Upper lobe of right lung (tissue), 1 donor: ENCODE measurements at regions not wholly inside any gene's neighbourhood (a gene's known extent, or its start where the extent isn't known, plus 50 kb on each side); places are given as distances from the start of the nearest gene placed in this dataset.
"Not testable (repeated sequence)": the region's sequence is repeated elsewhere in the genome, so short reads cannot be mapped to it uniquely, and the experiment has no call there.

Experiments
- ATAC-seq: fragments of 200-7000 bp; cut with Tn5 transposase; one replicate; pipeline ENCODE4 v1.9.1; 2020; ENCODE audit warnings: mild to moderate bottlenecking, moderate library complexity
- DNase-seq: peaks from one replicate; pipeline ENCODE4 v3.0.0-alpha.2; 2020
- H3K27ac ChIP-seq: fragments of 200-600 bp; one replicate; pipeline ENCODE4 v1.8.0; 2022
- H3K27me3 ChIP-seq: fragments of 200-600 bp; one replicate; pipeline ENCODE4 v1.8.0; 2022; ENCODE audit warnings: mild to moderate bottlenecking
- H3K36me3 ChIP-seq: fragments of 200-600 bp; one replicate; pipeline ENCODE4 v1.8.0; 2022
- H3K4me1 ChIP-seq: fragments of 200-600 bp; one replicate; pipeline ENCODE4 v1.8.0; 2022
- H3K4me3 ChIP-seq: fragments of 200-600 bp; one replicate; pipeline ENCODE4 v1.8.0; 2022; ENCODE audit warnings: mild to moderate bottlenecking
- H3K9me3 ChIP-seq: fragments of 200-600 bp; one replicate; pipeline ENCODE4 v1.8.0; 2022
- CTCF ChIP-seq: fragments of 200-600 bp; IDR thresholded peaks from one replicate; pipeline ENCODE4 v1.8.0; 2022; ENCODE audit warnings: antibody characterized with exemption
- intact Hi-C: fragments of 100-400 bp; cut with DNase I; formaldehyde crosslinking; loops from one replicate; pipeline ENCODE4 v1.11.0; 2022
- donor health status: DM: no; HTN: yes; CAD: no; lungs with severe emphysema.

GRCh38 chr2:8597559-8598225 lies 84.2 kb upstream of the ID2 start:
- Histone ChIP-seq H3K27me3 (no peaks in the 10 kb centered on the region), H3K36me3 (no peaks in the 10 kb centered on the region), H3K9me3 (no peaks in the 10 kb centered on the region), H3K27ac (no peak overlapping the region), H3K4me1 (no peaks in the 10 kb centered on the region), H3K4me3 (no peak overlapping the region)
- DNase-seq (peak; percentile 33), ATAC-seq (no peak)
- TF ChIP-seq CTCF: no peak
- intact Hi-C loops: no loop called here

- ATAC-seq: peak; percentile 82
- no peak overlapping the region for H3K27ac ChIP-seq
- H3K36me3 ChIP-seq: no peaks in the 10 kb centered on the region
- no peaks in the 10 kb centered on the region for H3K9me3 ChIP-seq
- peak; percentile 63 for DNase-seq
- no peak for TF ChIP-seq CTCF
- no peak overlapping the region for H3K4me3 ChIP-seq
- intact Hi-C loops: no loop called here
- no peaks in the 10 kb centered on the region for H3K4me1 ChIP-seq
- H3K27me3 ChIP-seq: no peaks in the 10 kb centered on the region
Measured at GRCh38 chr2:8598295-8599165, 83.3 kb upstream of the ID2 start.

- ATAC-seq: no peak
Measured at GRCh38 chr2:8599421-8600242, 82.2 kb upstream of the ID2 start.

GRCh38 chr2:8600456-8600855 lies 81.4 kb upstream of the ID2 start:
- no peaks in the 10 kb centered on the region for H3K36me3 ChIP-seq
- no peak for TF ChIP-seq CTCF
- ATAC-seq (no peak), DNase-seq (peak; percentile 58)
- no peak overlapping the region for H3K4me3 ChIP-seq
- H3K27me3 ChIP-seq: no peaks in the 10 kb centered on the region
- no peak overlapping the region for H3K27ac ChIP-seq
- no peaks in the 10 kb centered on the region for H3K9me3 ChIP-seq
- intact Hi-C loops: no loop called here
- H3K4me1 ChIP-seq: no peaks in the 10 kb centered on the region

More at GRCh38 chr2:8599421-8600242, 82.2 kb upstream of the ID2 start:
- Histone ChIP-seq H3K4me1 (no peaks in the 10 kb centered on the region), H3K36me3 (no peaks in the 10 kb centered on the region), H3K27me3 (no peaks in the 10 kb centered on the region), H3K4me3 (no peak overlapping the region), H3K27ac (no peak overlapping the region), H3K9me3 (no peaks in the 10 kb centered on the region)
- no peak for TF ChIP-seq CTCF
- intact Hi-C loops: no loop called here
- peak; percentile 53 for DNase-seq

- intact Hi-C loops: no loop called here
- Histone ChIP-seq H3K4me1 (no peaks in the 10 kb centered on the region), H3K9me3 (no peaks in the 10 kb centered on the region), H3K27ac (no peak overlapping the region), H3K36me3 (no peaks in the 10 kb centered on the region), H3K4me3 (no peak overlapping the region), H3K27me3 (no peaks in the 10 kb centered on the region)
- DNase-seq: no peak
- no peak for TF ChIP-seq CTCF
- ATAC-seq: peak; percentile 67
Measured at GRCh38 chr2:8602809-8603208, 79.0 kb upstream of the ID2 start.

- H3K9me3 ChIP-seq, DNase-seq, H3K27me3 ChIP-seq, H3K4me1 ChIP-seq, H3K4me3 ChIP-seq, H3K36me3 ChIP-seq, ATAC-seq, intact Hi-C loops, H3K27ac ChIP-seq: not testable (repeated sequence)
Measured at GRCh38 chr2:8603356-8603755, 78.5 kb upstream of the ID2 start.
